ENCODE measurements at regions not wholly inside any gene's neighbourhood (a gene's known extent, or its start where the extent isn't known, plus 50 kb on each side); places are given as distances from the start of the nearest gene placed in this dataset.

GRCh38 chr11:45576461-45577215 lies 88.8 kb downstream of the CHST1 start:
- WGBS, 2 donors, result 61 to 72% methylated on average over 13 of the region's 13 CpGs
- FAIRE-seq (no peak), ATAC-seq (no peak), DNase-seq (no peak)
- intact Hi-C loops (cut with DNase I), result no loop called here
- Histone ChIP-seq H3K4me1 (no peaks in the 10 kb centered on the region), H3K27me3 (no peaks in the 10 kb centered on the region), H3K4me3 (no peak overlapping the region), H3K36me3 (no peaks in the 10 kb centered on the region), H3K27ac (no peak overlapping the region), H3K9me3 (no peaks in the 10 kb centered on the region)
- TF ChIP-seq, protein P1, sequence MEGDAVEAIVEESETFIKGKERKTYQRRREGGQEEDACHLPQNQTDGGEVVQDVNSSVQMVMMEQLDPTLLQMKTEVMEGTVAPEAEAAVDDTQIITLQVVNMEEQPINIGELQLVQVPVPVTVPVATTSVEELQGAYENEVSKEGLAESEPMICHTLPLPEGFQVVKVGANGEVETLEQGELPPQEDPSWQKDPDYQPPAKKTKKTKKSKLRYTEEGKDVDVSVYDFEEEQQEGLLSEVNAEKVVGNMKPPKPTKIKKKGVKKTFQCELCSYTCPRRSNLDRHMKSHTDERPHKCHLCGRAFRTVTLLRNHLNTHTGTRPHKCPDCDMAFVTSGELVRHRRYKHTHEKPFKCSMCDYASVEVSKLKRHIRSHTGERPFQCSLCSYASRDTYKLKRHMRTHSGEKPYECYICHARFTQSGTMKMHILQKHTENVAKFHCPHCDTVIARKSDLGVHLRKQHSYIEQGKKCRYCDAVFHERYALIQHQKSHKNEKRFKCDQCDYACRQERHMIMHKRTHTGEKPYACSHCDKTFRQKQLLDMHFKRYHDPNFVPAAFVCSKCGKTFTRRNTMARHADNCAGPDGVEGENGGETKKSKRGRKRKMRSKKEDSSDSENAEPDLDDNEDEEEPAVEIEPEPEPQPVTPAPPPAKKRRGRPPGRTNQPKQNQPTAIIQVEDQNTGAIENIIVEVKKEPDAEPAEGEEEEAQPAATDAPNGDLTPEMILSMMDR (IDR thresholded peaks at IDR 0.05), result no peak

DNA sequence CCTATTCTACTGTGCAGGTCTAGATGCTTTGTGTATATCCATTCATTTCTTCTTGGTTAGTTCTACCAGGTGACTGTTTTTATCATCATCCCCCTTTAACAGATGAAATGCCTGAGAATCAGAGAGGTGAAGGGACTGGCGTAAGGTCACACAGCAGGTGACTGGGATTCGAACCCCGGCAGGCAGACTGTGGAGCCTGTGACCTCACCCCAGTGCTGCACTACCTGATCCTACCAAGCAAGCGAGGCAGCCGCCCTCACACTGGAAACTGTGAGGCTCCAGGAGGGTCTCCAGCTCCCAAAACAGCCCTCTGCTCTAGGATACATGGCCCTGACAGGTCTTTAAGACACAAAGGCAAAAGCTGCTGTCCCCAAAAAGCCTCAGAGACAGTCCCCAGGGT lies 91.7 kb downstream of the CHST1 start:
- Histone ChIP-seq H3K27ac (no peak overlapping the region), H3K9me3 (no peaks in the 10 kb centered on the region), H3K4me3 (no peak overlapping the region), H3K36me3 (no peaks in the 10 kb centered on the region), H3K27me3 (no peaks in the 10 kb centered on the region), H3K4me1 (no peaks in the 10 kb centered on the region)
- 70 to 73% methylated on average over 5 of the region's 5 CpGs for WGBS, 2 donors
- no peak for ATAC-seq
- FAIRE-seq, result no peak
- TF ChIP-seq, protein P1 (IDR thresholded peaks at IDR 0.05), result no peak
- intact Hi-C loops (cut with DNase I), result no loop called here
- DNase-seq, result no peak

DNA sequence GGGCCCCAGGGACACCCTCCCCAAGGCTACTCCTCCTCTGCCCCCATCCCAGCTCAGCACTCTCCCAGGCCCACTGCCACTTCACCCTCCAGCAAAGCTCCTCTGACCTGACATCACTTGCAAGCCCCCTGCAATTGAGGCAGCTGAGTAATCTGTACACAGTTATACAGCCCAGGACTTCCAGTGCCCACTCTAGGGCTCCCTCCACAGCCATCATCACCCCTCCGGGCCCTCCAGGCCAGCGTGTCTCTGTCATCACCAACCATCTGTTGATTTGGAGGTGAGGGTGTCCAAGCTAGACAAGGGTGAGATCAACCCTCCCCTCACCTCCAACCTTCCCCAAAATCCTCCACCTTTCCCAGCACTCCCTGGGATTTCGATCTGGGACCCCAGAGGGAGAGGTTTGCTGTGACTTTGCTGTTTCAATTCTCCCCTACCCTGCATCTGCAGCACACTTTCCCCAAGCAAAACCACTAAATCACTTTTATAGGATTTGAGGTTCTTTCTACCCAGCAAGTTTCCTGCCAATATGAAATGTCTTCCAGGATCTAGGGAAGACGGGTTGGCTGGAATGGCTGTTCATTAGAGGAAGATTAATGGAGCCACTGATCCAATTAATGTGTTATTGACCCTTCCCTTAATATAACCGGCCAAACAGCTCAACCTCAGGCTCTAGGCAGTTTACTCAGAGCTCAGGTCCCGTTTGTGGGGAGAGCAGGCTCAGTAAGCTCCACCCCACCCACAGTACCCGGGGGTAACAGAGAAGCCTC lies 92.9 kb downstream of the CHST1 start:
- TF ChIP-seq, protein P1 (IDR thresholded peaks at IDR 0.05), result no peak
- 40 to 44% methylated on average over 7 of the region's 7 CpGs for WGBS, 2 donors
- FAIRE-seq, result no peak

DNA sequence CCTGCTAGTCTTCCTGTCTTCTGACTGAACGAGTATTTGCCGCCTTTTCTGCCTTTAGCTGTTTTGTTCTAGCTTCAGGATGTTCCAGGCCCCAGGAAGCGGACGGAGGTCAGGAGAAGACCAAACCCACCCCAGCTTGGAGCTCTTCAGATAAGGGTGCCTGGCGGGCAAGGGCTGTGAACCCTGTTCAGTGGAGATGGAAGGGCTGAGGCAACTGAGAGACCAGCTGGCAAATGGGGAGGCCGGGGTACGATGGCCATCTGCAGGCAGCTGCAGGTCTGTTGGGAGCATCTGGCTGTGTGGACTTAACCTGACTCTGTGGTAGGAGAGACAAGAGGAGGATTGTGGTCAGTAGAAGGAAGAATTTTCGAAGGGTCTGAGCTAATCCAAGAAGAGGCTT lies 95.6 kb downstream of the CHST1 start:
- intact Hi-C loops (cut with DNase I), result no loop called here
- 69 to 77% methylated on average over 8 of the region's 8 CpGs for WGBS, 2 donors
- ATAC-seq (no peak), FAIRE-seq (no peak), DNase-seq (no peak)
- no peak overlapping the region for H3K4me3 ChIP-seq
- H3K27ac ChIP-seq, result no peak overlapping the region
- no peaks in the 10 kb centered on the region for H3K36me3 ChIP-seq
- no peaks in the 10 kb centered on the region for H3K9me3 ChIP-seq
- H3K4me1 ChIP-seq, result no peaks in the 10 kb centered on the region
- TF ChIP-seq, protein P1 (IDR thresholded peaks at IDR 0.05), result no peak
- H3K27me3 ChIP-seq, result no peaks in the 10 kb centered on the region

More for the DNA sequence above, 92.9 kb downstream of the CHST1 start:
- Histone ChIP-seq H3K4me1 (no peaks in the 10 kb centered on the region), H3K27me3 (no peaks in the 10 kb centered on the region), H3K4me3 (no peak overlapping the region), H3K9me3 (no peaks in the 10 kb centered on the region), H3K36me3 (no peaks in the 10 kb centered on the region), H3K27ac (no peak overlapping the region)
- ATAC-seq (no peak), DNase-seq (no peak)
- intact Hi-C loops (cut with DNase I), result no loop called here

- WGBS, 2 donors, result 68 to 71% methylated on average over 4 of the region's 4 CpGs
- ATAC-seq, result no peak
- Histone ChIP-seq H3K4me1 (no peaks in the 10 kb centered on the region), H3K9me3 (no peaks in the 10 kb centered on the region), H3K27ac (no peak overlapping the region), H3K4me3 (no peak overlapping the region), H3K27me3 (no peaks in the 10 kb centered on the region), H3K36me3 (no peaks in the 10 kb centered on the region)
- intact Hi-C loops (cut with DNase I), result no loop called here
- FAIRE-seq, result no peak
- TF ChIP-seq, protein P1 (IDR thresholded peaks at IDR 0.05), result no peak
- DNase-seq, result no peak
These were observed 97.4 kb downstream of the CHST1 start for GRCh38 chr11:45568049-45568448.
